ENCODE measurements at regions not wholly inside any gene's neighbourhood (a gene's known extent, or its start where the extent isn't known, plus 50 kb on each side); places are given as distances from the start of the nearest gene placed in this dataset.

GRCh38 chr5:7331131-7331530, 64.8 kb upstream of the ADCY2 start:
- TF ChIP-seq NFE2L2 (conservative IDR thresholded peaks at IDR 0.05; ENCODE audit: low read length) (no peak), EP300 (IDR thresholded peaks at IDR 0.05) (no peak)

Measured in A549 (cell line).